HG03469 (cell line): ENCODE measurements at regions not wholly inside any gene's neighbourhood (a gene's known extent, or its start where the extent isn't known, plus 50 kb on each side); places are given as distances from the start of the nearest gene placed in this dataset.

Source experiments
- ATAC-seq: cut with Tn5 transposase; IDR thresholded peaks from one replicate; pipeline ENCODE4 v1.9.1; 2021; ENCODE audit warnings: mild to moderate bottlenecking, moderate library complexity, moderate number of reproducible peaks; ENCODE audit not compliant: unreplicated experiment

GRCh38 chr4:157978680-157979361 lies 194.0 kb downstream of the GASK1B start:
- peak; percentile 86 for ATAC-seq

GRCh38 chr4:157977086-157977485 lies 195.7 kb downstream of the GASK1B start:
- no peak for ATAC-seq

- ATAC-seq = no peak
Observed at GRCh38 chr4:157973297-157973696, 199.5 kb downstream of the GASK1B start.

GRCh38 chr4:157964463-157964862 lies 208.4 kb downstream of the GASK1B start:
- ATAC-seq = no peak

DNA sequence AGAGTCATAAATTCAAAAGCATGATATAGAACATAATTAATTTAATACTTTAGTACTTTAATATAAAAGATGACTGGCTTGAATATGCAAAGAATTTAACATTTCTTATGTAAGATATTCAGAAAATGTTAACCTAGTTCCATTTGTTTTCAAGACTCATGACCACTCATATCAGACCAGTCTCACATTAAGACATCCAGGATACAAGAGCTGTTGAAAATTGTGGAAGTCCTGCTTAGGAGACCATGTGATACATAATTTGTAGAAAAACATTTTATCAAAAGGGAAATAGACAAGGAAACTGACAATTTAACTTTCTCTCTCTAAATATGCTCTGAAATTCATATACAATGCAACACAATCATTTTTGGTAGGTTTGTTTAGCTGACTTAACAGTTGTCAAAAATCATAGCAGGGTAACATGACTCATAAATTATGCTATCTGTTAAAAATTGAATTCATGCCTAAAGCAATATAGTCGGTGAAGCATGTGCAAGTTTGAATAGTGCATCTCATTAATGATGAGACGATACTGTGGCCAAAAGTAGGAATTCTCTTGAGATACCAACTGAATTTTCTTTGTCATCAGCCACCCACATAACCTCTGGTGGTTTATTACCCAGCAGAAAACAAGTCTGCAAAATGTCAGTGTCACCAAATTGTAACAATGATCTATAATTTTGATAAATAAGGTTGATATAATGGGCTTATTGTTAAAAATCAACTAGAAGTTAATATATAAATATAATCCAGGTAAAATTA lies 211.4 kb downstream of the GASK1B start:
- no peak for ATAC-seq

DNA sequence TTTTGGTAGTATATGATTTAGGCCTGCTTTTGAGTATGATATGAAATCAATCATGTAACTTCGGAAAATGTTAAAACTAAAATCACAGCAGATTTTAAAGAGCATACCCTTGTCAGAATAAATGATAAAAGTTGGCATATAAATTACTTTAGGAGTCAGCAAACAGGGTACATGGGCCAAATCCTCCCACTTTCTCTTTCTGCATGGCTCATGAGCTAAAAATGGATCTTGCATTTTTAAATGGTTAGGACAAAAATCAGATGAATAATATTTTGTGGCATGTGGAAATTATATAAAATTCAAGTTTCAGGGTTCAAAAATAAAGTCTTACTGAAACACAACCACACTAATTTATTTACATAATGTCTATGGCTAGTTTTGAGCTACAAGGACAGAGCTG lies 214.9 kb downstream of the GASK1B start:
- no peak for ATAC-seq

- no peak for ATAC-seq
Observed at GRCh38 chr4:157942017-157942416, 230.8 kb downstream of the GASK1B start.

DNA sequence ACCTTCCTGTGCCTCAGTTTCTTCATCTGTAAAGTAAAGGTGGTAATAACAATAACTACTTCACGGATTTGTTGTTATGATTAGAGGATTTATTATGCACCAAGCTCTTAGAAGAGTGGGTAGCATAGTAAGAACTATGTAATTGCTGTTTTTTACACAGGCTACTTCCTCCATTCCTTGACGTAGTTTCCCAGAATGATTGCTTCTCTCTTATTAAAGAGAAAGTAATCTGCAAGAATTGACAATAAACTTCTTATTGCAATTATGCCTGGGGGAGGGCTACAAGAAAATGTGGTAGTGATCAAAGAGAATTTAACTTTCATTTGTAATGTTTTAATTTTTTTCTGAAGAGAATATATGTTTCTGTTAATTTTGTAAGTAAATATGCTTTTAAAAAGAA lies 238.7 kb downstream of the GASK1B start:
- ATAC-seq = no peak

DNA sequence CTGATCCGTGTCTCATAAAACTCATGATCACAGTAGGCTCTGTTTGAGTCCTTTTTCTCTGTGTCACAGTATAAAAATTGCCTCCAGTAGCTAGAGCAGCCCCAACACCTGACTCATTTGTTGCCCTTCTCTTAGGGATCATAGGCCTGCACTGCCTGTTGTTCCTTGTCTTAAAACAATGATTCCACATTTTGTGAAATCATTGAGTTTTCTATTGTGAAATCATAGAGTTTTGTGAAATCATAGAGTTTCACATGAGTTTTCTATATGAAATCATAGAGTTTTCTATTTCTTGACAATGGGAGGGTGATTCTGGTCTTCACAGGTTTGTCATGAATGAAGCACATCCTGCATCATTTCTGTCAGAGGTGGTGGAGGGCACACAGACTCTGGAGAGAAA lies 239.9 kb downstream of the GASK1B start:
- ATAC-seq = no peak

- ATAC-seq = no peak
Observed at GRCh38 chr4:157929486-157929885, 243.3 kb downstream of the GASK1B start.

- no peak for ATAC-seq
Observed at GRCh38 chr4:157918036-157918832, 254.6 kb downstream of the GASK1B start.

DNA sequence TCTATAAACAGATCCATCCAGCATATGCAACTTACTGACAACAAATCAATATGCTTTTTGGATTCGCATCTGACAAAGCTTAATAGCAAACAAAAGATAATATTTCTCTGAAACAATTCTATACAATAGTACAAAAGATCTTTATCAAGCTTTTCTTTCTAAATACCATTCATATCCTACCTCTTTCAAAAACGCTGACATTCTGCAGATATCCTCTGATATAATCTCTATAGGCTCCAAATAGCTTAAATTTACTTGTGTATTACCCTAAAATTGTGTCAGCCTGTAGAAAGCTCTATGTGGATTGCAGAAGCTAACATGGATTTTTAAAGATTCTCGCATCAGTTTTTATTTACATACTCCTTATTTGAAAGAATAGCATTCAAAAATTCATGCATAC lies 260.6 kb downstream of the GASK1B start:
- ATAC-seq = no peak

DNA sequence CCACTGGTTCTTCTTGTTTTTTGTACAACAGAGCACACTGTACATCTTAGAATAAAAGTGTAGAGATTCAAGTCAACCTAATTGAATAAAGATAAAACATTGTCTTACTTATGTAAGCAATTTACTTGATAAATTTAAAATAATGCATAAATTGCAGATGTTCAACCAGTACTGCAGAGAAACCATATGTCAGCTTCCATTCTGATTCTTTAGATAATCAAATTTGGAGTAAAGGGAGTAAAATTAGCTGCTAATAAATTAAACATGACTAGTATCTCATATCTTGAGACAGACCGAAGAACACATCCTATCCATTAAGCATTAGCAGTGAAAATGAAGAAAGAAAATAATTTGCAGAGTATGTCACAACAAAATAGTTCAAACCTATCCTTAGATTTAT lies 261.2 kb downstream of the GASK1B start:
- ATAC-seq = no peak

DNA sequence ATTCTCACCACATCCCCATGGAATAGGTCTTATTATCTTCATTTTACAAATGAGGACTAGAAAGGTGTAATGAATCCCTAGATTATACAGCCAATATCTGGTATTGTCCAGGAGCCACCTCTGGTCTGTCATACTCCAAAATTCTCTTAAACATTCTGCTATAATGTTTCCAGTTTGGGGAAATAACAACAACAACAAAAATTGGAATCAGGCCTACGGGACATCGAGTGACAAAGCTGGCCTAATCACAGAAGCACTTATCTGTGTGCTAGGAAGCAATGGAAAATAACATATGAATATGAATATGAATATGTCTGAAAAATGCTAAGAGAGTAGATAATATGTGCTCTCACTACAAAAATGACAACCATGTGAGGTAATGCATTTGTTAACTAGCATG lies 264.1 kb downstream of the GASK1B start:
- no peak for ATAC-seq

- no peak for ATAC-seq
Observed at GRCh38 chr4:157908031-157908430, 264.8 kb downstream of the GASK1B start.

DNA sequence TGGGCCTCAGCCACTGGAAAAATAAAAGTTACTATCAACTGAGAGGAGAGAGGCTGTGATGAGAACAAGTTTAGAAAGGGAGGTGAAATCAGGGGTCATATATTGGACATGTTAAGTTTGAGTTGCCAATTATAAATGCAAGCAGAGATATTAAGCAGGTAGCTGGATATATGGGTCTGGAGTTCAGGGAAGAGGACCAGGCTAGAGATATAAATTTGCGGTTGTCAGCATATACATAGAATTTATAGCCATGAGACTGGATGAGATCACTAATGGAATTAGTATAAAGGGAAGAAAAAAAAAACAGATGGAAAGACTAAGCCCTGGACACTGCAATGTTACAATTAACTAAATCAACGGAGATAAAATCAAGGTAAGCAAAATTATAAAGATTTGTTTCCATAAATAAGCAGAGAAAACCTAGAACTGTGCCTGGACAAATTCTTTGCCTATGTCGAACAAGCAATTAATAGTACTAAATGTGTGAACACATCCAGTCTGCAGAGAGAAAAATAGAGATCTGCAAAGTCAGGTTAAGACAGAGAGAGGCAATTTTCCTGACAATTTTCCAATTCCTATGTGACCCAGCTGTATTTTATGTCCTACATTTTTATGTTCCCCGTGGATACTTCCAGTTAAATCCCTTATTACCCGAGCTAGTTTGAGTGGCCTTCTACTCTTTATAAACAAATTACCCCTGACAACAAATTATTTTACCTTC lies 265.4 kb downstream of the GASK1B start:
- ATAC-seq = no peak

DNA sequence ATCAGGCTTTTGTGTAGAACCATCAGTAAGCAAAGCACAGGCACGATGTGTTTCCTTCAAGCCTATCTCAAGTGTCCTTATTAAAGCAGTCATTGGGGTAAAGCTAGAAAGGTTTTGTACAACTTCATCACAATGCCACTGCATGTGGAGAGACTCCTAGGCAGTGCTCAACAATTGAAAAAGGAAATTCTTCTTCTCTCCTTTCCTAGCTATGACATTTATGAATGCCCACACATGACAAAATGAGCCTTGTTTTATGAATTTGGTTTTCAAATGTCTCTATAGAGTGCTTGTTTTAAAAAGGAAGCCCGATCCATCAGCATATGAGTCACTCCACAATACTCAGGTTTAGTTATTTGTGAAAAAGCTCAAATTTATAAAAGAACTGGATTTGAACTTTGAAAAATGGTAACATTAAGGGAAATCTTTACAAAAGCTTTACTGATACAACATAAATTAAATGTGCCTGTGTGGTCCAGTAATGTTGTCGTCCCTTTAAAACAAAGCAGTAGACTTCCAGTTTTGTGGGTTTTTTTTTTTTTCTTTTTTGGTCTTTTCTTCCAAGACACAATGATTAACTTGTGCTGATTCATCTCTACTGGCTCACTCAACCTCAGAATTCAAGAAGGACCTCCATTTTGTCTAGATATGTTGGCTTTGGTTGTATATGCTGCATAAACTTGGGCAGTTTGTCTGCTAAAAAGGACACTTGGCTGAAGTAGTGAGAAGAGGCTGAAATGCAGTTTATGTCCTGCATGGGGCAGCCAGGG lies 273.8 kb downstream of the GASK1B start:
- ATAC-seq = no peak

GRCh38 chr4:157897855-157898370 lies 274.9 kb downstream of the GASK1B start:
- ATAC-seq = no peak

- ATAC-seq = no peak
Observed at GRCh38 chr4:157896726-157897125, 276.1 kb downstream of the GASK1B start.

DNA sequence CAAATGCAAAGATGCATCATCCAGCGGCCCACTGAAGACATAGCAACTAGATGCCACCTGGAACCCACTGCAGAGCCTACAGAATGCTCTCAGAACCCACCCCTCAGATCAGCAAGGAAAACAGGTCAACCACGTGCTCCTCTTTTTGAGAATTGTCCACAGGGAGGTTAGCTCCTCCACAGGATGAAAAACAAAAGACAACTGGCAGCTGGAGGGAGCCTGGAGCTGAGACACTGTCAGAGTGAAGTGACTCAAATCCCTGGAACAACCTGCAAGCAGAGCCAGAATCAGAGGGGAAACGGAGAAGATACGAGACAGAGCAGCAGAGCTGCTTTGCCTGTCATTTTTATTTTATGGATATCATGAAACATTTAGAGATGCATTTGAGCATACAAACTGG lies 277.6 kb downstream of the GASK1B start:
- no peak for ATAC-seq
